ENCODE measurements at regions not wholly inside any gene's neighbourhood (a gene's known extent, or its start where the extent isn't known, plus 50 kb on each side); places are given as distances from the start of the nearest gene placed in this dataset.
A peak's percentile ranks its signal among the peaks of the same experiment; 100 is the strongest.

DNA sequence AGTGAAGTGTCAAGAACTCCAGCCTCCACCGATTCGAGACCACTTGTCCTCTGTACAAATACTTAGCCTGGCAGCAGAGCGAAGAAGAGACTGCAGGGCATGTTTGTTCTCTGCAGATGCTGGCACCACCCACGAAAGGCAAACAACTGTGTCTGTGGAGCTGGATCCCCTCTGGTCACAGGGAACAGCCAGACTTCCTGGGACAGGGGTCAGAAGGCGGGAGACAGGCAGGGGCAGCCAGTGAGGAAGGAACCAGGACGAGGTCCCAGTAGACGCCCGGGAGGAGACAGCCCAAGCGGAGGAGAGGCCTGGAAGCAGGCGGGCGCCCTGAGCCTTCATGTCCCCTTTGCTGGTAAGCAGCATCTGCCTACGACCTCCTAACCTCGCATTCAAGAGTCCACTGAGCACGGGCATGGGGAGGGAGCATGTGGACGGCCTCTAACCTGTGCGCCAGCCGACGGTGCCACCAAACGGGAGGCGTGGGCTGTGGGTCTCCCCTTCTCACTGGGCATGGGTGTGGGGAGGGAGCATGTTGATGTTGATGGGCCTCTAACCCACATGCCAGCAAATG lies 265.5 kb downstream of the DLL1 start:
- intact Hi-C loops (cut with DNase I), result loop anchor here (1.0 to 10.0 kb wide), 2 partner anchors 24 to 279 kb away; partner anchors contain the start of gene FAM120B
- Histone ChIP-seq H3K36me3 (no peaks in the 10 kb centered on the region), H3K27me3 (peaks cover 0 to 12% (median 11%) of the 10 kb centered on the region in 3 donors), H3K9me3 (no peaks in the 10 kb centered on the region), H3K4me1 (peaks cover 0 to 48% (median 30%) of the 10 kb centered on the region in 4 donors), H3K4me3 (no peak overlapping the region), H3K27ac (peak overlapping the region in 2 of 4 donors; percentile 61 to 77)
- TF ChIP-seq EP300 (IDR thresholded peaks at IDR 0.05), result no peak
- TF ChIP-seq POLR2AphosphoS5 (IDR thresholded peaks at IDR 0.05), result no peak
- TF ChIP-seq, protein P1, sequence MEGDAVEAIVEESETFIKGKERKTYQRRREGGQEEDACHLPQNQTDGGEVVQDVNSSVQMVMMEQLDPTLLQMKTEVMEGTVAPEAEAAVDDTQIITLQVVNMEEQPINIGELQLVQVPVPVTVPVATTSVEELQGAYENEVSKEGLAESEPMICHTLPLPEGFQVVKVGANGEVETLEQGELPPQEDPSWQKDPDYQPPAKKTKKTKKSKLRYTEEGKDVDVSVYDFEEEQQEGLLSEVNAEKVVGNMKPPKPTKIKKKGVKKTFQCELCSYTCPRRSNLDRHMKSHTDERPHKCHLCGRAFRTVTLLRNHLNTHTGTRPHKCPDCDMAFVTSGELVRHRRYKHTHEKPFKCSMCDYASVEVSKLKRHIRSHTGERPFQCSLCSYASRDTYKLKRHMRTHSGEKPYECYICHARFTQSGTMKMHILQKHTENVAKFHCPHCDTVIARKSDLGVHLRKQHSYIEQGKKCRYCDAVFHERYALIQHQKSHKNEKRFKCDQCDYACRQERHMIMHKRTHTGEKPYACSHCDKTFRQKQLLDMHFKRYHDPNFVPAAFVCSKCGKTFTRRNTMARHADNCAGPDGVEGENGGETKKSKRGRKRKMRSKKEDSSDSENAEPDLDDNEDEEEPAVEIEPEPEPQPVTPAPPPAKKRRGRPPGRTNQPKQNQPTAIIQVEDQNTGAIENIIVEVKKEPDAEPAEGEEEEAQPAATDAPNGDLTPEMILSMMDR (IDR thresholded peaks at IDR 0.05), result no peak
- TF ChIP-seq POLR2A (IDR thresholded peaks at IDR 0.05), result no peak
- WGBS, 2 donors, result 66 to 82% methylated on average over 20 of the region's 20 CpGs
- DNase-seq, result peak; percentile 67

DNA sequence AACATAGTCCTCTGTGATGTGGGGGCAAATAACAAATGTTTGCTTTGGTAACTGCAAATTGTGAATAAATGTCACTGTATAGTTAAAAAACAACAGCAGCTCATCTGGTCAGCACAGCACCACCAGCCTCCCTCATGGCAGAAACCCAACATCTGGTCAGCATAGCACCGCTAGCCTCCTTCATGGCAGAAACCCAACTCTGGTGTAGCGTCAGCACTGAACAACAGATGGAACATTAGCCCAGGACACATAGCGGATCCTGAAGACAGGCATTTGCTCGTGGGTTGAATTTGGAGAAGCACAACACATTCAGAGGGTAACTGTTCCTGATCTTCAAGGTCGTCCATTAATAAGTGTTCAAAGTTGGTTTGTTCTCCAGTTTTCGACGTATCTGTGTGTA lies 265.9 kb downstream of the DLL1 start:
- H3K9me3 ChIP-seq, result no peaks in the 10 kb centered on the region
- H3K27me3 ChIP-seq, result peaks cover 0 to 12% (median 11%) of the 10 kb centered on the region in 3 donors
- peaks cover 0 to 46% (median 30%) of the 10 kb centered on the region in 4 donors for H3K4me1 ChIP-seq
- intact Hi-C loops (cut with DNase I), result loop anchor here (1.0 to 10.0 kb wide), 4 partner anchors 24 to 280 kb away; partner anchors contain the start of gene FAM120B
- no peak overlapping the region for H3K4me3 ChIP-seq
- no peaks in the 10 kb centered on the region for H3K36me3 ChIP-seq
- peak overlapping the region in 2 of 4 donors; percentile 61 to 77 for H3K27ac ChIP-seq
- DNase-seq, result peak; percentile 94
- 48 to 59% methylated on average over 7 of the region's 7 CpGs for WGBS, 2 donors
- TF ChIP-seq, protein P1 (IDR thresholded peaks at IDR 0.05), result no peak
- peak in 1 of 4 donors; percentile 33 for TF ChIP-seq EP300 (IDR thresholded peaks at IDR 0.05)
- peak; percentile 32 to 69 (median 50) for TF ChIP-seq POLR2AphosphoS5 (IDR thresholded peaks at IDR 0.05)
- TF ChIP-seq POLR2A (IDR thresholded peaks at IDR 0.05), result no peak

DNA sequence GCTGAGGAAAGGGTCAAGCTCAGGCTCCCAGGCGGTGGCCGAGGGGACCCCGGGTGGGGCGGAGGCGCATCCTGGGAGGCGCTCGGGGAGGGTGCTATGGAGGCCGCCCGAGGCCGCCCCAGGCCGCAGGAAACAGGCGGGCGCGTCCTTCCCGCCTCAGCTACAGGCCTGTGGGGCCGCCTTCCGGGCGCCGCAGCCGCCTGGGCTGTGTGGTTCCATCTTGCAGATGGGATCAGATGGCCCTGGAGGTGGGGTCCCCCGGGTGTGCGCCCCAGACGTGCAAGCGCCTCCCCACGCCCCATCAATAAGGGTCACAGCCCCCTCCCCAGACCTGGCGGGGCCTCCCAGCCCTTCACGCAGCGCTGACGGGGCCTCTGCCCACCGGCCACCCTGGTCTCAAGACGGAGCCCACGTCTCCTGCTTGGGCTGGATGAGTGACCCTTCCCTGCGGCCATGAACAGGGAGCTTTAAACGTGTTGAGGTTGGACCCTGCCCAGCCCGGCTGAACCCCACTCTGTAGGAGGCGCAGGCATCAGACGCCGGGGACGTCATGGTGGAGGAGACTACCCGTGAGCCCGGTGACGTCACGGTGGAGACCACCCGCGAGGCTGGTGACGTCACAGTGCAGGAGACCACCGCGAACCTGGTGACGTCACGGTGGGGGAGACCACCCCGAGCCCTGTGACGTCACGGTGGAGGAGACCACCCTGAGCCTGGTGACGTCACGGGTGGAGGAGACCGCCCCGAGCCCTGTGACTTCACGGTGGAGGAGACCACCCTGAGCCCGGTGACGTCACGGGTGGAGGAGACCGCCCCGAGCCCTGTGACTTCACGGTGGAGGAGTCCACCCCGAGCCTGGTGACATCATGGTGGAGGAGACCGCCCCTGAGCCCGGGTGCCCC lies 267.0 kb downstream of the DLL1 start:
- TF ChIP-seq POLR2A (IDR thresholded peaks at IDR 0.05) (no peak), POLR2AphosphoS5 (IDR thresholded peaks at IDR 0.05) (no peak), EP300 (IDR thresholded peaks at IDR 0.05) (no peak)
- TF ChIP-seq, protein P1 (IDR thresholded peaks at IDR 0.05), result no peak
- intact Hi-C loops (cut with DNase I), result loop anchor here (5.0 to 10.0 kb wide), 3 partner anchors 62 to 281 kb away; partner anchors contain the start of gene FAM120B
- H3K4me3 ChIP-seq, result peak overlapping the region in 1 of 4 donors; percentile 27
- H3K4me1 ChIP-seq, result peaks cover 0 to 46% (median 30%) of the 10 kb centered on the region in 4 donors
- H3K27ac ChIP-seq, result peak overlapping the region in 1 of 4 donors; percentile 77
- no peaks in the 10 kb centered on the region for H3K9me3 ChIP-seq
- H3K27me3 ChIP-seq, result peaks cover 0 to 12% (median 11%) of the 10 kb centered on the region in 3 donors
- DNase-seq, result peak; percentile 64
- 88 to 93% methylated on average over 67 of the region's 67 CpGs for WGBS, 2 donors
- H3K36me3 ChIP-seq, result no peaks in the 10 kb centered on the region

DNA sequence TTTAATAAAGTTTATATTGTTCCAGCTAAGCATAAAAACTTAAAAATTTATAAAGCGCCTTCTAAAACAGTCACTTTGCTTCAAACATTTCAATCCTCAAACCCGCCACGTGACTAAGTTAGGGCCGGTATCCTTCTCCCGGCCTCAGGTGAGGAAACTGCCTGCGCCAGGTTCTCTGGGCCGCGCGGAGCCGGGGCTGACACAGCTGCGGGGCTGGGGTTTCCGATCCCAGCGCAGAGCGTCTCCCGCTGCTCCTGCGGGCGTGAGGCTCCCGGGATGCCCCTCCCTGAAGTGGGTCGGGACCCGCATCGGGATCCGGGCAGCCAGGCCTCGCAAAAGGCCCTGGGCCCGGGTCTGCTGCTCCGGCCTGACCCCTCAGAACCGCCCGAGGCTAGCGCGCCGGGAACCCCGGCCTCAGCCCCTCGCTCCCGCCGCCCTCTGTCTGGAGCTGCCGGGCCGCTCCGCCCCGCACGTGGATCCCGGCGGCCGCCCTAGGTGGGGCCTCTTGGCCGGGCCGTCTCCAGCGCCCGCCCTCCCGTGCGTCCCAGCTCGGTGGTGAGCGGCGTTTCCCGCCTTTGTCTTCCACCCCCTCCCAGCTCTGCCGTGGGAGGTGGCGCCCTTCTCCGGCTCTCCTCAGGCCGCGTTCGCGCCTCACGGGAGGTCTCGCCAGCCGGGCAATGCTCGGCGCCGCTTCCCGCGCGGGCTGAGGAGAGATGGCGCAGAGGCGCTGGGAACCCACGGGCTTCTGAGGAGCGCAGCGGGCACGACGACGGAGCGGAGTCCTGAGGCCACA lies 267.9 kb downstream of the DLL1 start:
- H3K36me3 ChIP-seq, result no peaks in the 10 kb centered on the region
- peaks cover 0 to 46% (median 30%) of the 10 kb centered on the region in 4 donors for H3K4me1 ChIP-seq
- H3K27me3 ChIP-seq, result peaks cover 0 to 12% (median 11%) of the 10 kb centered on the region in 3 donors
- no peak overlapping the region for H3K27ac ChIP-seq
- 34 to 43% methylated on average over 77 of the region's 77 CpGs for WGBS, 2 donors
- intact Hi-C loops (cut with DNase I), result loop anchor here (5.0 to 10.0 kb wide), 3 partner anchors 61 to 282 kb away; partner anchors contain the start of gene FAM120B
- DNase-seq, result peak; percentile 32
- no peak for TF ChIP-seq EP300 (IDR thresholded peaks at IDR 0.05)
- peak in 1 of 4 donors; percentile 10 for TF ChIP-seq POLR2AphosphoS5 (IDR thresholded peaks at IDR 0.05)
- H3K9me3 ChIP-seq, result no peaks in the 10 kb centered on the region
- H3K4me3 ChIP-seq, result peak overlapping the region in 1 of 4 donors; percentile 27
